Activated T-helper 17 cell treated with anti-CD3 and anti-CD28 coated beads, Interleukin-2, amount 50 U/mL, for 72 hours (primary cell): ENCODE measurements at regions not wholly inside any gene's neighbourhood (a gene's known extent, or its start where the extent isn't known, plus 50 kb on each side); places are given as distances from the start of the nearest gene placed in this dataset.

Experiments used
- ATAC-seq: fragments of 150-1000 bp; cut with Tn5 transposase; replicated peaks from 2 replicates; pipeline ENCODE4 v1.10.0; 2021; ENCODE audit warnings: mild to moderate bottlenecking, moderate library complexity
- H3K27ac Mint-ChIP-seq: one replicate; pipeline ENCODE4 v1.8.0; 2022; ENCODE audit warnings: mixed read lengths
- H3K27me3 Mint-ChIP-seq: one replicate; pipeline ENCODE4 v1.8.0; 2022; ENCODE audit warnings: mixed read lengths
- H3K36me3 Mint-ChIP-seq: one replicate; pipeline ENCODE4 v1.8.0; 2022; ENCODE audit warnings: low read depth, mild to moderate bottlenecking, mixed read lengths
- H3K4me1 Mint-ChIP-seq: one replicate; pipeline ENCODE4 v1.8.0; 2022; ENCODE audit warnings: mixed read lengths
- H3K4me3 Mint-ChIP-seq: one replicate; pipeline ENCODE4 v1.8.0; 2022; ENCODE audit warnings: mild to moderate bottlenecking, mixed read lengths
- H3K9me3 Mint-ChIP-seq: one replicate; pipeline ENCODE4 v1.8.0; 2022; ENCODE audit warnings: mixed read lengths

DNA sequence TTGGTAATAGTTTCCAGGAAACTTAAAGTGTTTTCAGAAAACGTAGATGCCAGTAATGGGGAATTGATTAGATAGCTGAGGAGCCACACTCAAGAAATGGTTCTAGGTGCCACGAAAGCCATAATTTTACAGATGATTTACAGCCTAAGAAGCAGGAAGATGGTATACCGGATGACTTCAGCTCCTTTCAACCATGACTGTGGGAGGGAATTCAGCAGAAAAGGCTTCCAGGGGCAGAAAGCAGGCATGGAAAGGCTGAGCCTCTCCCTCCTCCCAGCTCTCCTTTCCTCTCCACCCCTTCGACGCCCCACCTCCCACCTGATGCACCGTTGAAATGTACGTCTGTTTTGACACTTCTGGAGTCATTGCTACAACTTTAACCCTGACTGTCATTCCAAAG is 68.6 kb upstream of the SMIM21 start:
- Mint-ChIP-seq H3K9me3 (no peaks in the 10 kb centered on the region), H3K4me1 (no peaks in the 10 kb centered on the region), H3K4me3 (no peak overlapping the region), H3K27me3 (peaks cover 46% of the 10 kb centered on the region), H3K27ac (no peak overlapping the region), H3K36me3 (no peaks in the 10 kb centered on the region)
- ATAC-seq, result no peak

DNA sequence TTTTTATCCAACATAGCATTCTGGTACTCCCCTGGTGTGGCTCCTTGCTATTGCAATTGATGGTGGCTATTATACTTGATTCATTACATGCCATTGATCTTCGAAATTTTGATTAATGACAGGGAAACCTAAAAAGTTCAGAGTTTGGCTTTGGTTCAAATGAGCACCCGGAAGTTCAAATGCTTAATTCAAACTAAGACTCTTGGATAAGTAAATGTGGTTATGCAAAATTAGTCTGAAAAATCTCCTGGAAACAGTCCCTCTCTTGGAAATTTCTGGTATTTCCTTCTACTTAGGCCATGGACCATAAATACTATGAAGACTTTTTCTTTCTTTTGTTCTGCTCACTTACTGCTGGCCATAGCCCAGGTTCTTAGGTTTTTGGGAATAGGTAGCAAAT is 65.3 kb upstream of the SMIM21 start:
- peaks cover 36% of the 10 kb centered on the region for H3K27me3 Mint-ChIP-seq
- H3K9me3 Mint-ChIP-seq, result no peaks in the 10 kb centered on the region
- no peaks in the 10 kb centered on the region for H3K4me1 Mint-ChIP-seq
- H3K4me3 Mint-ChIP-seq, result no peak overlapping the region
- no peak overlapping the region for H3K27ac Mint-ChIP-seq
- no peak for ATAC-seq
- H3K36me3 Mint-ChIP-seq, result no peaks in the 10 kb centered on the region

DNA sequence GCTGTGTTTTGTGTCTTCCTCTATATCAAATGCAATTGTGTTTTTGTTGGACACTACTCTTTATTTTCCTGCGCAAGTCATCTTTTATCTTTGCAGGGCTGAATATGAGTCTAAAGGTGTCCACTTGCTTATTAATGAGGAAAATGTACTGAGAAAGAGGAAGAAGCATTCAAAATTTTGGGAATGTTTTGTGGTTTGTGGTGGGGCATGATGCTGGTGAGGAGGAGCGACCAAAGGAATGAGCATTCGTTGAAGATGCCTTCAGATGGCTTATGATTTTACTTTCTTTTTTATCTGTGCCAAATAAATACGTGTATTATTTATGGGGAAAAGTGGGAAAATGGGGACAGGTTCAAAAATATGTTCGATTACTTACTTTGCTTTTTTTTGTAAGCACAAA is 63.9 kb upstream of the SMIM21 start:
- no peaks in the 10 kb centered on the region for H3K36me3 Mint-ChIP-seq
- H3K27me3 Mint-ChIP-seq, result peaks cover 33% of the 10 kb centered on the region
- no peak overlapping the region for H3K27ac Mint-ChIP-seq
- no peak for ATAC-seq
- no peaks in the 10 kb centered on the region for H3K9me3 Mint-ChIP-seq
- no peaks in the 10 kb centered on the region for H3K4me1 Mint-ChIP-seq
- H3K4me3 Mint-ChIP-seq, result no peak overlapping the region

DNA sequence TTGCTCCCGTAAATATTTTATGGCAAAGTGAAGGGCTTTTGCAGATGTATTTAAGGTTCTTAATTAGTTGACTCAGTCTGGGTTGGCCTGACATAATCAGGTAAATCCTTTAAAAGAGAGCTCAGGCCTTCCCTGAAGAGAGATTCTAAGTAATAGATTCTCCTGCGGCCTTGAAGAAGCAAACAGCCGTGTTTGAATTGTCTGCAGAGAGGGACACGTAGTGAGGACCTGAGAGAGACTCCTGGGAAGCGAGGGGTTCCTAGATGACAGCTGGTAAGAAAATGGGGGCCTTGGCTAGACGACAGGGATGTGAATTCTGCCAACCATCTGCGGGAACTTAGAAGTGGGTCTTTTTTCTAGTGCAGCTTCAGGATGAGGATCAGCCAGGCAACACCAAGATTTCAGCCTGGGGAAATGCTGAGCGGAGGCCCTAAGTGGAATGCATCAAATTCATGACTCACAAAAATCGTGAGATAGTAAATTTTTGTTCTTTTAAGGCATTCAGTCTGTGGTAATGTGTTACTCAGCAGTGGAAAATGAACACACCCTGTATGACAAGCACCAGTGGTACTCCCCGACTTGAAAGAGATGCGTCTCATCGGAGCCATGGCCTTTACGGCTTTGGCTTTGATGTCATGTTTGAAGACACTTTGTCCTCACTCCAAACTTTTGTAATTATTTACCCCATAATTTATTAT is 62.1 kb upstream of the SMIM21 start:
- peaks cover 34% of the 10 kb centered on the region for H3K27me3 Mint-ChIP-seq
- no peak for ATAC-seq
- no peaks in the 10 kb centered on the region for H3K4me1 Mint-ChIP-seq
- H3K36me3 Mint-ChIP-seq, result no peaks in the 10 kb centered on the region
- H3K9me3 Mint-ChIP-seq, result no peaks in the 10 kb centered on the region
- no peak overlapping the region for H3K4me3 Mint-ChIP-seq
- H3K27ac Mint-ChIP-seq, result no peak overlapping the region

DNA sequence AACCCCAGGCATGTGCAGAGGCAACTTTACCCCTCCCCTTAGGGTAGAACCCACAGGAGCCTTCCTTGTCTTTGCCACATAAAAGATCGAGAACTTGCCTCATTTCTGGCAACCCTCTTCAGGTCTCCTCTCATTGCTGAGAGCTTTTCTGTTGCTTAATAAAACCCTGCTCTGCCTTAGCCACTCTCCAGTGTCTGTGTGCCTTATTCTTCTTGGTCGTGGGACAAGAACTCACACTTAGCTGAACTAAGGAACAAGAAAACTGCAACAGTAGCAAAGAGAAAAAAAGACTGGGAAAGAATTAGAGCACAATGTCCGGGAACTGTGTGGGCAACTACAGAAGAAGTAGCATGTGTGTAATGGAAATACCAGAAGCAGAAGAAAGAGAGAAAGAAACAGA is 56.2 kb upstream of the SMIM21 start:
- no peaks in the 10 kb centered on the region for H3K36me3 Mint-ChIP-seq
- no peak overlapping the region for H3K27ac Mint-ChIP-seq
- H3K9me3 Mint-ChIP-seq, result no peaks in the 10 kb centered on the region
- H3K4me3 Mint-ChIP-seq, result no peak overlapping the region
- H3K4me1 Mint-ChIP-seq, result no peaks in the 10 kb centered on the region
- peaks cover 46% of the 10 kb centered on the region for H3K27me3 Mint-ChIP-seq
- ATAC-seq, result no peak

DNA sequence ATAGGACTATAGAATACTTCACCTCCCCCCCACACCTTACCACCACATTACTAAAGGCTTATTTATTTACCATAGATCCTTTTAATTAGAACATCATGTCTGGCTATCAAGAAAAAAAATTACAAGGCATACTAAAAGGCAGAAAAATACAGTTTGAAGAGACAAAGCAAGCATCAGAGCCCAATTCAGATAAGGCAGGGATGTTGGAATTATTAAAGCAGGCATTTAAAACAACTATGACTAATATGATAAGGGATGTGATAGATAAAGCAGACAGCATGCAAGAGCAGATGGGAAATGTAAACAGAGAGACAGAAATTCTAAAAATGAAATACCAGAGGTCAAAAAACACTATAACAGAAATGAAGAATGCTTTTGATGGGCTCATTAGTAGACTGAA is 55.4 kb upstream of the SMIM21 start:
- no peak overlapping the region for H3K4me3 Mint-ChIP-seq
- no peaks in the 10 kb centered on the region for H3K36me3 Mint-ChIP-seq
- H3K4me1 Mint-ChIP-seq, result no peaks in the 10 kb centered on the region
- no peak overlapping the region for H3K27ac Mint-ChIP-seq
- no peaks in the 10 kb centered on the region for H3K9me3 Mint-ChIP-seq
- H3K27me3 Mint-ChIP-seq, result peaks cover 43% of the 10 kb centered on the region
- no peak for ATAC-seq

DNA sequence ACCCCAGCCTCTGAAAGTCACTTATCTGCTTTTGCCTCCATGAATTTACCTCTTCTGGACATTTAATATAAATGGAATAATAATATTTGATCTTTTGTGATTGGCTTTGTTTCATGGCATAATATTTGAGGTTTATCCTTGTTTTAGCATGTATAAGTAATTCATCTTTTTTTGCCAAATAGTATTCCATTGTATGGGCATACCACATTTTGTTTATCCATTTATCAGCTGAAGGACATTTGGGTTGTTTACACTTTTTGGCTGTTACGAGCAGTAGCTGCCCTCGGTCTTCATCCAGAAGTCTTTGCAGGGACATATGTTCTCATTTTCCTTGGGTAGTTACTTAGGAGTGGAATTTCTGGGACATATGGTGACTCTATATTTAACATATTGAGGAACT is 53.0 kb upstream of the SMIM21 start:
- H3K27ac Mint-ChIP-seq, result no peak overlapping the region
- H3K27me3 Mint-ChIP-seq, result peaks cover 31% of the 10 kb centered on the region
- H3K4me1 Mint-ChIP-seq, result no peaks in the 10 kb centered on the region
- H3K4me3 Mint-ChIP-seq, result no peak overlapping the region
- no peak for ATAC-seq
- no peaks in the 10 kb centered on the region for H3K9me3 Mint-ChIP-seq
- H3K36me3 Mint-ChIP-seq, result no peaks in the 10 kb centered on the region

DNA sequence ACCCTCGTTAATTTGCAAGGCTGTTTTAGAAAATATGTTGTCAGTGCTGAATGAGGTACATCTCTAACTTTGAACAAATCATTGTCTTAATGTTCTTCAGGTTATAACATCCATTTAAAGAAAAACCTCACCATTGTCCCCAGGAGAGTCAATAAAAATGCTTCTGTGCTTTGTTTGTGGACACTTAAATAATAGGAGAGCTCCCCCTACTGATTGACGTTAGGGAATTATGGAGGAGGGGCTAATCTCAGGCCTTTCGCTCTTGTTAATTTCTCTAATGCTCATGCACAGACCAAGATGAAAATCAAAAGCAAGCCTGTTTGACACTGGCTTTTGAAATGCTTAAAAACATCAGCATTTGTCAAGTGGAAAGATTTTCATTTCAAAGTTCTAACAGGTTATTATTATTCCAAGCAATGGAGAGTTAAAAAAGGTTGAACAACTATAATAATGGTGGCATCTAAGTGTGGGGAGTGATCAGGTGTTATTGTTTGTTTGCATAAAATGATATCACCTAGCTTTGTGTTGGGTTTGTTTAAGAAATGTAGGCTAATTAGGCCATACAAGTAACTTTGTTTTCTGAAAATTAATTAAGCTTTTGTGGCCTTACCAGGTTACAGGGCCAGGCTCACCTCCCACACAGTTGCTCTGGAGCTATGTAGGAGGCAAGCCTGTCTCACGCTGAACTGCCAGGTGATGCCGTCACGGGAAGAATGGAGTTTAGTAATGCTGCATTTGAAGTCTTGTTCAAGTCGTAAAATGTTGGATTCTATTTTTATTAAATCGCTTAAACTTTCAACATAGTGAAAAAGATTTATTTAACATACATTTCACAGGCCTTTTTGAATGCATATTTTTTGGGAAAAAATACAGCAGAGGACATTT is 51.7 kb upstream of the SMIM21 start:
- peak; percentile 64 for ATAC-seq
- no peaks in the 10 kb centered on the region for H3K9me3 Mint-ChIP-seq
- H3K4me3 Mint-ChIP-seq, result no peak overlapping the region
- no peak overlapping the region for H3K27ac Mint-ChIP-seq
- H3K27me3 Mint-ChIP-seq, result peaks cover 23% of the 10 kb centered on the region
- no peaks in the 10 kb centered on the region for H3K36me3 Mint-ChIP-seq
- no peaks in the 10 kb centered on the region for H3K4me1 Mint-ChIP-seq

DNA sequence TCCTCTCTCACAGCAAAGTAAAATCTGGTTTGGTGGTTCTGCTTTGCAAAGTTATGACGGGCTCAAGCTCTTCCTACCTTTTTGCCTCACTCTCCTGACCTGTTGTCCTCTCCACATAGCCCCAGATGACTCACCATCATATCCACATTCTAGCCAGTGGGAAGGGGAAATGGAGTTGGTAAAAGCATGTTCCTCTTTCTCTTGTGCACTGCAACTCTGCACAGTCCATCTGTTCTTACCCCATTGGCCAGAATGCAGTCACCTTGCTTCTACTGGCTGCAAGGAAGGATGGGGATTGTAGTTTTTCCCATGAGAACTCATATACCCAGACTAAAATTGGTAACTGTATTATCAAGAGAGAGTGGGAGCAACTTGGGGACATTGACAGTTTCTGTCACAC is 50.4 kb upstream of the SMIM21 start:
- Mint-ChIP-seq H3K27me3 (peaks cover 16% of the 10 kb centered on the region), H3K4me1 (no peaks in the 10 kb centered on the region), H3K9me3 (no peaks in the 10 kb centered on the region), H3K36me3 (no peaks in the 10 kb centered on the region), H3K27ac (no peak overlapping the region), H3K4me3 (no peak overlapping the region)
- no peak for ATAC-seq
